22Rv1 (cell line): ENCODE measurements at regions not wholly inside any gene's neighbourhood (a gene's known extent, or its start where the extent isn't known, plus 50 kb on each side); places are given as distances from the start of the nearest gene placed in this dataset.
"Not testable (repeated sequence)": the region's sequence is repeated elsewhere in the genome, so short reads cannot be mapped to it uniquely, and the experiment has no call there.

ENCODE experiments used
- H3K27ac ChIP-seq: fragments of 450-650 bp; 2 replicates; pipeline ENCODE4 v1.5.1; 2017
- CTCF ChIP-seq: fragments of 450-650 bp; IDR thresholded peaks from 2 replicates; pipeline ENCODE4 v1.5.1; 2017; ENCODE audit warnings: mild to moderate bottlenecking
- ZFX ChIP-seq: fragments of 450-650 bp; IDR thresholded peaks from 2 replicates; pipeline ENCODE4 v1.6.1; 2017; ENCODE audit warnings: antibody characterized with exemption, borderline replicate concordance

- TF ChIP-seq CTCF (no peak), ZFX (no peak)
- H3K27ac ChIP-seq: no peak overlapping the region
These were observed 133.6 kb downstream of the ALDH8A1 start for GRCh38 chr6:134816300-134816699.

GRCh38 chr6:134814076-134814695 is 135.7 kb downstream of the ALDH8A1 start:
- no peak overlapping the region for H3K27ac ChIP-seq
- TF ChIP-seq CTCF (no peak), ZFX (no peak)

- H3K27ac ChIP-seq: no peak overlapping the region
- no peak for TF ChIP-seq ZFX
- no peak for TF ChIP-seq CTCF
These were observed 136.8 kb downstream of the ALDH8A1 start for GRCh38 chr6:134813146-134813545.

- TF ChIP-seq ZFX (no peak), CTCF (no peak)
- H3K27ac ChIP-seq: no peak overlapping the region
These were observed 139.5 kb downstream of the ALDH8A1 start for GRCh38 chr6:134810402-134810801.

- TF ChIP-seq ZFX: no peak
- no peak for TF ChIP-seq CTCF
- no peak overlapping the region for H3K27ac ChIP-seq
These were observed 140.8 kb downstream of the ALDH8A1 start for GRCh38 chr6:134809130-134809529.

- TF ChIP-seq CTCF (no peak), ZFX (no peak)
- H3K27ac ChIP-seq: no peak overlapping the region
These were observed 143.6 kb downstream of the ALDH8A1 start for GRCh38 chr6:134806180-134806798.

GRCh38 chr6:134805168-134805567 is 144.7 kb downstream of the ALDH8A1 start:
- H3K27ac ChIP-seq: no peak overlapping the region
- TF ChIP-seq ZFX: no peak
- no peak for TF ChIP-seq CTCF

GRCh38 chr6:134804311-134804710 is 145.6 kb downstream of the ALDH8A1 start:
- H3K27ac ChIP-seq: not testable (repeated sequence)
